ENCODE measurements at regions not wholly inside any gene's neighbourhood (a gene's known extent, or its start where the extent isn't known, plus 50 kb on each side); places are given as distances from the start of the nearest gene placed in this dataset.

GRCh38 chr4:116328261-116328860, 757.0 kb downstream of the TRAM1L1 start:
- no peaks in the 10 kb centered on the region for H3K36me3 ChIP-seq
- WGBS, 4 donors = 78 to 86% (median 86%) methylated on average over 2 of the region's 2 CpGs
- no peak for ATAC-seq
- DNase-seq = no peak
- no peak overlapping the region for H3K4me3 ChIP-seq
- no peak overlapping the region for H3K27ac ChIP-seq
- no peaks in the 10 kb centered on the region for H3K4me1 ChIP-seq
- intact Hi-C loops (cut with DNase I) = no loop called here
- no peaks in the 10 kb centered on the region for H3K27me3 ChIP-seq
- H3K9me3 ChIP-seq = no peaks in the 10 kb centered on the region
- no peak for TF ChIP-seq POLR2A (IDR thresholded peaks at IDR 0.05)
- TF ChIP-seq CTCF (IDR thresholded peaks at IDR 0.05) = no peak

- no peaks in the 10 kb centered on the region for H3K9me3 ChIP-seq
- no peaks in the 10 kb centered on the region for H3K4me1 ChIP-seq
- TF ChIP-seq CTCF (IDR thresholded peaks at IDR 0.05) = no peak
- no peaks in the 10 kb centered on the region for H3K27me3 ChIP-seq
- intact Hi-C loops (cut with DNase I) = no loop called here
- WGBS, 4 donors = 89 to 96% (median 92%) methylated on average over 4 of the region's 4 CpGs
- ATAC-seq (no peak), DNase-seq (no peak)
- no peaks in the 10 kb centered on the region for H3K36me3 ChIP-seq
- no peak overlapping the region for H3K27ac ChIP-seq
- H3K4me3 ChIP-seq = no peak overlapping the region
Observed at GRCh38 chr4:116323606-116324005, 761.8 kb downstream of the TRAM1L1 start.

GRCh38 chr4:116321471-116321870, 763.9 kb downstream of the TRAM1L1 start:
- no peak for TF ChIP-seq POLR2A (IDR thresholded peaks at IDR 0.05)
- Histone ChIP-seq H3K27me3 (no peaks in the 10 kb centered on the region), H3K27ac (no peak overlapping the region), H3K36me3 (no peaks in the 10 kb centered on the region), H3K9me3 (no peaks in the 10 kb centered on the region), H3K4me1 (no peaks in the 10 kb centered on the region), H3K4me3 (no peak overlapping the region)
- WGBS, 4 donors = 78 to 83% (median 79%) methylated on average over 5 of the region's 5 CpGs
- ATAC-seq (no peak), DNase-seq (no peak)
- intact Hi-C loops (cut with DNase I) = no loop called here

GRCh38 chr4:116320859-116321258, 764.5 kb downstream of the TRAM1L1 start:
- no peaks in the 10 kb centered on the region for H3K4me1 ChIP-seq
- H3K9me3 ChIP-seq = no peaks in the 10 kb centered on the region
- H3K36me3 ChIP-seq = no peaks in the 10 kb centered on the region
- intact Hi-C loops (cut with DNase I) = no loop called here
- WGBS, 4 donors = 92 to 100% (median 95%) methylated on average over 1 of the region's 1 CpG
- no peaks in the 10 kb centered on the region for H3K27me3 ChIP-seq
- TF ChIP-seq POLR2A (IDR thresholded peaks at IDR 0.05) = no peak
- TF ChIP-seq CTCF (IDR thresholded peaks at IDR 0.05) = no peak
- H3K4me3 ChIP-seq = no peak overlapping the region
- no peak for ATAC-seq
- DNase-seq = no peak
- H3K27ac ChIP-seq = no peak overlapping the region

- 60 to 86% (median 82%) methylated on average over 1 of the region's 1 CpG for WGBS, 4 donors
- no peaks in the 10 kb centered on the region for H3K36me3 ChIP-seq
- H3K4me1 ChIP-seq = no peaks in the 10 kb centered on the region
- intact Hi-C loops (cut with DNase I) = no loop called here
- H3K27me3 ChIP-seq = no peaks in the 10 kb centered on the region
- ATAC-seq (no peak), DNase-seq (no peak)
- no peak overlapping the region for H3K27ac ChIP-seq
- no peaks in the 10 kb centered on the region for H3K9me3 ChIP-seq
- no peak for TF ChIP-seq CTCF (IDR thresholded peaks at IDR 0.05)
- no peak for TF ChIP-seq POLR2A (IDR thresholded peaks at IDR 0.05)
- no peak overlapping the region for H3K4me3 ChIP-seq
Observed at GRCh38 chr4:116303736-116304188, 781.6 kb downstream of the TRAM1L1 start.

All from heart left ventricle (tissue), 16 donors.